ENCODE measurements at regions not wholly inside any gene's neighbourhood (a gene's known extent, or its start where the extent isn't known, plus 50 kb on each side); places are given as distances from the start of the nearest gene placed in this dataset.

DNA sequence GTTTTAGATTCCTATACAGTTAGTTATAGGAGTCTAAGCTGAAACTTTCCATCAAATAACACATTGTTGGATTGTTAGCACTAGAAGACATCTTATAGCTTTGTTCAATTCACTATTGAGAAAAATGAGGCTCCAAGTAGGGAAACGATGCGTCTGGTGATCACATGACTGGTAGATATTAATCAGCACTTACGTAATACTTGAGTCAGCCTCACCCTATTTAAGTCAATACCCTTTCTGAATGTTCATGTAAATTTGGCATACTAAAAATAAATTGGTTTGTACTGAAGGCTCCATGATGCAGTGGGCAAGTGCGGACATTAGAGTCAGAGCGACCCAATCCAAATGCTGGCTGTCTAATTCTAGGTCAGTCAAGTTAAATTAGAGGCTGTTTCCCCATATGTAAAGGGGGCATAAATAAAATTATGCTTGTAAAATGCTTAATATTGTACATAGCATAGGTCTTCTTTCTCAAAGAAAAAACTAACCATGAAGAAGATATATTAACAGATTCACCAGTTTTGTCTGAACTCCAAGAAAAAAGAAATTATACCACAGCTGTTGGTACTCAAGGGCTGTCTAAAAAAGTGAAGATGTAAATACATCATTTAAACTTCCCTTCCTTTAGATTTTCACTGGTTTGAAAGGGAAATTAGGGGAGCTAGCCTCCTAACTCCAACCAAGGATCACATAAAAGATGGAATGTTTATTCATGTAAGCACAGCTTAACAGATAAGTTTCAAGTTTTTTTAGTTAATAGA, 406.6 kb upstream of the TLE4 start:
- DNase-seq = no peak
- H3K36me3 ChIP-seq (replicated peaks; ENCODE audit: control insufficient read depth, insufficient read depth, low read length) = no peaks in the 10 kb centered on the region
- H3K27me3 ChIP-seq (ENCODE audit: control insufficient read depth, insufficient read depth, low read length) = no peaks in the 10 kb centered on the region
- no peak overlapping the region for H3K4me3 ChIP-seq (ENCODE audit: insufficient read depth, low read depth, low read length)

DNA sequence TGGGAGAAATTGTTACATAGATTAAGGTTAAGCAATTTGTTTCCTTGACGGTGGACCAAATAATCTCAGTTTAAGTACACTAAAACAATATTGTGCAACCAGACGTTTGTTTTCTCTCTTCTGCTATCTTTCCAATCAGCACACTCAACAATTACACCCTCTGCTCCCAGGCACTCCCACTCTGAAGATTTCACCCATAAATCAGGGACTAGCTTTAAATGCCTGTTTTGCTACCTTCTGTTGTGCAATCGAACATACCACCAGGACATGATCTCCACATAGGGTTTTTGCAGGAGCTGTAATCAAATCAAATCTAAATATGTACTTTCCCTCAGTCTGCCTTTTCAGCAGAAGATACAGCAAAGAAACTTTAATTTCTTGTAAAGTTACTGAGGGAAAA, 405.8 kb upstream of the TLE4 start:
- Histone ChIP-seq H3K27me3 (ENCODE audit: control insufficient read depth, insufficient read depth, low read length) (no peaks in the 10 kb centered on the region), H3K4me3 (ENCODE audit: insufficient read depth, low read depth, low read length) (no peak overlapping the region), H3K36me3 (replicated peaks; ENCODE audit: control insufficient read depth, insufficient read depth, low read length) (no peaks in the 10 kb centered on the region)
- DNase-seq = no peak

DNA sequence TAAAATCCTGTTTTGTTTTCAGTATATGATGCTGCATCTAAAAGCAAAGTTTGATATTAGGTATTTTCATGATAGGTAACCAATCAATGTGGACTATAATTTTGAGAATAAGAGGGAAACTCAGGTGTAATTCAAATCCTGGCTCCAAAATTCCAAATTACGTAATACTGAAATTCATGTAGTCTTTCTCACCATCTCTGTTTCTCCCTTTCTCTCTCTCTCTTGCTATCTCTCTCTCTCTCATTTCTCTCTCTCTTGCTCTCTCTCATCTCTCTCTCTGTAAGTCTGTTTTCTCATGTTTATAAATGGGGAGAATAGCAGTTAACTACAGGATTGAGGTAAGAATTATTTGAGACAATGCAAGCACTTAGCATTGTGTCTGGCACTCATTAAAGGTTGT, 401.1 kb upstream of the TLE4 start:
- Histone ChIP-seq H3K36me3 (replicated peaks; ENCODE audit: control insufficient read depth, insufficient read depth, low read length) (no peaks in the 10 kb centered on the region), H3K27me3 (ENCODE audit: control insufficient read depth, insufficient read depth, low read length) (no peaks in the 10 kb centered on the region), H3K4me3 (ENCODE audit: insufficient read depth, low read depth, low read length) (no peak overlapping the region)
- no peak for DNase-seq

DNA sequence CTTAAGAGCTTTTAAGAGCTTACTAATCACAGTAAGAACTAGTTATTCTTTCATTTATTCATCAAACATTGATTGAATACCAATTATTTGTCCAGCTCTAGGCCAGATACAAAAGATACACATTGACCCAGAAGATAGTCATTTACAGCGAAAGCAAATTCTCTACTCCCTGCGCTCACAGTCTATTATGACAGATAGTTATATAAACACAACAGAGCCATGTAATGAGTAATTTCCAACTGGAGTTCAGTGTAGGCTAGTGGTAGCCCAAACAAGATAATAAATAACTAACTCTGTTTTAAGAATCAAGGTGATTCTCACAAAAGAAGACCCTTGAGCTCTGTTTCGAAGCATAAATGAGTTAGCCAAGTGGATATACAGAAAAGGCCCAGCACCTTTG, 397.8 kb upstream of the TLE4 start:
- DNase-seq = no peak
- Histone ChIP-seq H3K27me3 (ENCODE audit: control insufficient read depth, insufficient read depth, low read length) (no peaks in the 10 kb centered on the region), H3K4me3 (ENCODE audit: insufficient read depth, low read depth, low read length) (no peak overlapping the region), H3K36me3 (replicated peaks; ENCODE audit: control insufficient read depth, insufficient read depth, low read length) (no peaks in the 10 kb centered on the region)

DNA sequence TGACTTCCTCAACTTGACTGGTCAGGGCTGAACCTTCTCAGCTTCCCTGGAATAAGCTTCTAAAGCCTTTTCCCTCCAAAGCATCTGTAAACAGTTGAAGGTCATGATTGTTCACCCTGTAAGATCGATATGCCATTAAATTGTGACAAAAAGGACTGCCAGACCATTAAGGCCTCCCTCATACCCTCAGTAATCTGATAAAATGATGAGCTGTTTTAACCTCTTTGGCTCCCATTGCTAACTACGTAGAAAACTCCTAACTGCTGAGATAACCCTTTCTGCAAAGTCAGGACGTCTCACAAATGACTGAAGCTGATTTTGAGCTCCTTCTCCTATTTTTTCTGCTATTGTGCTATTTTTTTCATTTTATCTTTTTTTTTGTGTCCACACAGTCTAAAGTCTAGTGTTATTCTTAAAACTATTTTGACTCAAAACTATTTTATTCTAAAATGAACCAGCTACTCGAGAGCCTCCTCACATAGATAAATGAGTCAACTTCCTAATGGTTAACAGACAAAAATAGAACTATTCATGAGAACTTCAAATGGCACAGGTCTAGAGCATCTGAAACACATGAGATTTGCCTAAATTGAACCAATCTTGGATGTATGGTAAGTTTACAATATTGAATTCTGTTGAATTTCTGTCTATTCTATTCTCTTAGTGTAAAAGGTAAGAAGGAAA, 395.6 kb upstream of the TLE4 start:
- H3K36me3 ChIP-seq (replicated peaks; ENCODE audit: control insufficient read depth, insufficient read depth, low read length) = no peaks in the 10 kb centered on the region

DNA sequence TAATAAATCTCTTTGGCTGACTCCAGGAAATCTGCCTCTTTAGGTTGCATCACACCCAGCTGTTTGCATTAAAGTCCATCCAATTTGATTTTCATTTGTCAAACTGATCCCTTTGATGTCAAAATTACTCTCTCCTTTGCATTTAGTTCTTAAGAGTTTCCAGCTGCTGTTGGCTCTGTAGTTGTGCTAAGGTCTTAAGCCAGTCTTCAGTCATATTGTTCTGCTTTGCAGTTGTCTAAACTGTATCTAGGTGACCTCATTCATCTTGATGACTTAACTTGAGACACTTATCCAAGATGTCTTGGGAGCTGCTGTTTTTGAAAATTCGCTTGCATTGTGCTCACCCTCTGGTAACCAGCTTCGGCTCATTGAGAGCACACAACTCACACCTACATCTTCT, 386.9 kb upstream of the TLE4 start:
- Histone ChIP-seq H3K27me3 (ENCODE audit: control insufficient read depth, insufficient read depth, low read length) (no peaks in the 10 kb centered on the region), H3K4me3 (ENCODE audit: insufficient read depth, low read depth, low read length) (no peak overlapping the region), H3K36me3 (replicated peaks; ENCODE audit: control insufficient read depth, insufficient read depth, low read length) (no peaks in the 10 kb centered on the region)
- DNase-seq = no peak

More for the DNA sequence above, 395.6 kb upstream of the TLE4 start:
- no peak for DNase-seq
- Histone ChIP-seq H3K4me3 (ENCODE audit: insufficient read depth, low read depth, low read length) (no peak overlapping the region), H3K27me3 (ENCODE audit: control insufficient read depth, insufficient read depth, low read length) (no peaks in the 10 kb centered on the region)

DNA sequence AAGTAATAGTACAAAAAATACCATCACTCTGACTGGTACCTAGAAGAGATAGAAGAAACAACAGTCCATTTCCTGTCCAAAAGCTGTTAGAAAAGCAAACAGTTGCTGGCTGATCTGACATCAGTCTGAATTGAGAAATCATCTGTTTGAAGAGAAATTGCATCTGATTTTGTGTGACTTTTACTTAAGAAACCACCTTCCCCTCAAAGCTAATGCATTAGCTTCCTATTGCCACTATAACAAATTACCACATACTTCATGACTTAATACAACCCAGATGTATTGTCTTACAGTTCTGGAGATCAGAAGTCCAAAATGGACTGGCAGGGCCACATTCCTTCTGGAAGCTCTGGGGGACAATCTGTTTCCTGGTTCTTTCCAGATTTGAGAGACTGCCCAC, 385.9 kb upstream of the TLE4 start:
- Histone ChIP-seq H3K27me3 (ENCODE audit: control insufficient read depth, insufficient read depth, low read length) (no peaks in the 10 kb centered on the region), H3K4me3 (ENCODE audit: insufficient read depth, low read depth, low read length) (no peak overlapping the region), H3K36me3 (replicated peaks; ENCODE audit: control insufficient read depth, insufficient read depth, low read length) (no peaks in the 10 kb centered on the region)
- no peak for DNase-seq

DNA sequence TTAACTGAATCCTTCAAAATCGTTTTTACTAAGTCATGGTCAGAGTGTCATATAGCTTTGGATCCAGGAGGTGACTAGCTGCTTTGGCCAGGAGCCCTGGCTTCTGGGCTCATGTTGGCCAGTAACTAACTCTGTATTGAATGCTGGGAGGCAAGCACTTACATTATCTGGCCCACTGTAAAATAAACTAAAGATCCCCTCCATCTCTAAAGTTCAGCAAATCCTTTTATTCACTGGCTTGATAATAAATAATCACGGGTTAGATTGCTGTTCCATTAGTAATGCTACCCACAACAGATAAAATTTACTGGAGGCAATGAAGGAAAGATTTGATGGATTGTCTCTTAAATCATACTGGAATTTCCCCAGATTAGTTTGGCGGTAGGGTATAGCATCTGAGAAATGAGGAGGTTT, 382.2 kb upstream of the TLE4 start:
- DNase-seq = no peak
- no peaks in the 10 kb centered on the region for H3K36me3 ChIP-seq (replicated peaks; ENCODE audit: control insufficient read depth, insufficient read depth, low read length)
- no peak overlapping the region for H3K4me3 ChIP-seq (ENCODE audit: insufficient read depth, low read depth, low read length)
- H3K27me3 ChIP-seq (ENCODE audit: control insufficient read depth, insufficient read depth, low read length) = no peaks in the 10 kb centered on the region

DNA sequence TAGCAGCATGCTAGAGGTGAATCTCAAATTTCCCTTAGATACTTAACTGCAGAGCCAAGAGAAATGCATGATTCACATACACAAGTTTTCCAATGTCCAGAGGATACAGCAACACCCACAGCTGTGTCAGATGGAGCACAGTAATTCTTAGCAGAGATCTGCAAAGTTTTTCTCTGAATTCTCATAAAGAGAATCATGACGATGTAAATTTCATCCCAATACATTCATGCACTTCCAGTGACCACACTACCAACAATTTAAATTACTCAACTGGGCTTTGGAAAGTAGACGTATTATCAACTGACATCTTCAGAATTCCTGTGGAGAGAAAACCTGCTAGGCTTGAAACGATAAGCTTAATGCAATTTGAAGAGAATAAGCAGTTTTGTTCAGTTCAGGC, 378.8 kb upstream of the TLE4 start:
- no peak for DNase-seq
- no peak overlapping the region for H3K4me3 ChIP-seq (ENCODE audit: insufficient read depth, low read depth, low read length)
- no peaks in the 10 kb centered on the region for H3K27me3 ChIP-seq (ENCODE audit: control insufficient read depth, insufficient read depth, low read length)
- H3K36me3 ChIP-seq (replicated peaks; ENCODE audit: control insufficient read depth, insufficient read depth, low read length) = no peaks in the 10 kb centered on the region

DNA sequence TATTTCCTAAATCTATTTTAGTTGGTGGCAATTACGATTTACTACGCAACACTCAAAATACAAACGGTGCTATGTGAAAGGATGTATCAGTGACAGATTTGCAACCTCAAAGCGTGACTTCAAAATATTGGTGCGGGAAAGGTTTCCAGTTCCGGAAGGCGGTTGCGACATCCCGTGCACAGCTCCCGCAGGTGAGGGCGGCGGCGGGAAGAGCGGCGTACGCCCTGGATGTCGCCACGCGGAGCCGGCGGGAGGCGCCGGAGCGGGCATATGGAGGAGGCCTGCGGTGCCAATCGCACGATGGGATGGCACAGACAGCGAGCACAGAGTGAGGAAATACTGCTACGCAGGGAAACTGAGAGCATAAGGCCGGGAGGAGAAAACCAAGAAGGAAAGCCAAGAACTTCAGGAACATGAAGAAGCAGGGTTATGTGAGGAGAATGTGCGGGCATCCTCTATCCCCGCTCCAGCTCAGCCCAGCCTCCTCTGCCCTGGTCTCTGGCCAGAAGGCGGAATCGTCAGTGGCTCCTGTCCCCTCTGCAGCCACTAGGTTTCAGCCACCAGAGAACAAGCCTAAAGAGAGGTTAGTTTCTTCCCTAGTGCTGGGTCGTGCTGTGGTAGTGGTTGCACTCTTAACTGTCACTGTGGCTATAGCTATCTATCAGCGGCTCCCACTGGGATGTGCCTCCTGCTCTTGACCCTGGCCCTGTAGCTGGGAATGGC, 378.1 kb upstream of the TLE4 start:
- Histone ChIP-seq H3K36me3 (replicated peaks; ENCODE audit: control insufficient read depth, insufficient read depth, low read length) (no peaks in the 10 kb centered on the region), H3K4me3 (ENCODE audit: insufficient read depth, low read depth, low read length) (no peak overlapping the region), H3K27me3 (ENCODE audit: control insufficient read depth, insufficient read depth, low read length) (no peaks in the 10 kb centered on the region)
- DNase-seq = peak; percentile 19

DNA sequence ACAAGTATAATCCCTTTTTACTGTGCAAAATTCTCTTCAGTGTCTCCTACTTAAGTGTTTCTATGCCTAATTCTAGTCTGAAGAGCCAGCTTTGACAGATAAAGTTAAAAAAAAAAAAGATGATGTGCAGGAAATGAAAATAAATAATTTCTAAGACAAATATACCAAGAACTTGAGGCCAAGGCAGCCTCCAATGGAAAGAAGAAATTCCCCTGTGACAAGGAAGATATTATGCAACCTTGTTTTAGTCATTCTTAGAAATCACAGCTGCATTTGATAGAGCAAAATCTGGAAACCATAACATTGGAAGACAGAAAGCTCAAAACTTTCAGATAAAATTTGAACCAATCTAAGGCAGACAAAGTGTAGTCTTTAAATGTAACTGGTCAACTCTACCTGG, 375.9 kb upstream of the TLE4 start:
- H3K36me3 ChIP-seq (replicated peaks; ENCODE audit: control insufficient read depth, insufficient read depth, low read length) = no peaks in the 10 kb centered on the region
- no peaks in the 10 kb centered on the region for H3K27me3 ChIP-seq (ENCODE audit: control insufficient read depth, insufficient read depth, low read length)
- no peak overlapping the region for H3K4me3 ChIP-seq (ENCODE audit: insufficient read depth, low read depth, low read length)
- no peak for DNase-seq

DNA sequence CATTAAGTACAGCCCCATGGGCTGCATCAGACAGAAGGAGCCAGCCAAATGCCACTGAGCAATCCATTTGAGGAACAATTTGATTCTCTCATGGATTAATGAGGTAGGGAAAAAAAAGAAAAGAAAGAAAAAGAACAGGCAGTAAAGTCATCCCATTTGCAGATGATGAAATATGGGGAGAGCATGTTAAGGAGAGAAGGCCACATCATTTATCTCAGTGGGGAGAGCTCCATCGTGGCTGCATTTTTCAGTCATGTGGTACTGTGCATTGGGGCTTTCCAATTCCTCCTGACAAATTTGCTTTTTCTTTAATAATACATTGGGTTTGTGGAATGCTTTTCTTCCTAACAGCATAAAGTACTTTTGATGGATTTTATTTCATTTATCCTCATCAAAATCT, 375.2 kb upstream of the TLE4 start:
- no peaks in the 10 kb centered on the region for H3K27me3 ChIP-seq (ENCODE audit: control insufficient read depth, insufficient read depth, low read length)
- no peak for DNase-seq

DNA sequence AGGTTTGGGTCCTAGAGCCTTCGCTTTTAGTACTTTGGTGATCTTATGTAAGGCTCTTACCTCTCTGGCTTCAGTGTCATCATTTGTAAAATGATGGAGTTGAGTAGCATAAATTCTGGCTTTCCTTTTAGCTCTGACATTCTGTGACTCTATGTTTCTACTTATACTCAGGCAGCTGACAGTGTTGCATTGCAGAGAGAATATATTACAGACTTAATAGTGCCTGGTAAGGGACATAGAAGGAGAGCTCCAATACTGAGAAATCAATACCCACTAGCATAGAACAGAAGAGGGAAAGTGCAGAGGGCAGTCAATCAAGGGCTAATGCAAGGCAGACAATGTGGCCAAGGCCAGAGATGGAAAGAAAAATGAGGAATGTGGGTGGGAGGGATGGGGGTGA, 371.4 kb upstream of the TLE4 start:
- DNase-seq = no peak
- Histone ChIP-seq H3K36me3 (replicated peaks; ENCODE audit: control insufficient read depth, insufficient read depth, low read length) (no peaks in the 10 kb centered on the region), H3K4me3 (ENCODE audit: insufficient read depth, low read depth, low read length) (no peak overlapping the region), H3K27me3 (ENCODE audit: control insufficient read depth, insufficient read depth, low read length) (no peaks in the 10 kb centered on the region)

More for the DNA sequence above, 375.2 kb upstream of the TLE4 start:
- no peaks in the 10 kb centered on the region for H3K36me3 ChIP-seq (replicated peaks; ENCODE audit: control insufficient read depth, insufficient read depth, low read length)
- no peak overlapping the region for H3K4me3 ChIP-seq (ENCODE audit: insufficient read depth, low read depth, low read length)

DNA sequence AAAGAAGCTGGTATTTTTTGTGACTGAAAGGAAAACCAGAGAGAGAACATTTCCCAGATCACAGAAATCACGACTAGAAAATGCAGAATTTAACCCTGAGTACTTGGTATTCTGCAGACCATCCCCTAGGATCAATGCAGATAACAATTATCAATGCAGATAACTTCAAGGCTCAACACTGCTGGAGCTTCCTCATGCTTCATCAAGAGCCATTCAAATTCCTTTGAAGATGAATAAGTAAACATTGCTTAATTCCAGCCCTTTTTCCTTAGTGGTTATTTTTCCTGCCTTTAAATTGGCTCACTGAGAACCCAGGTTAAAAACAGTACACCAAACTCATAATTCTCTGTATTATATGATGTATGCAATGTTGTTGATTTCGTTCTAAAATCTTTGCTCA, 370.1 kb upstream of the TLE4 start:
- Histone ChIP-seq H3K4me3 (ENCODE audit: insufficient read depth, low read depth, low read length) (no peak overlapping the region), H3K36me3 (replicated peaks; ENCODE audit: control insufficient read depth, insufficient read depth, low read length) (no peaks in the 10 kb centered on the region), H3K27me3 (ENCODE audit: control insufficient read depth, insufficient read depth, low read length) (no peaks in the 10 kb centered on the region)
- no peak for DNase-seq

DNA sequence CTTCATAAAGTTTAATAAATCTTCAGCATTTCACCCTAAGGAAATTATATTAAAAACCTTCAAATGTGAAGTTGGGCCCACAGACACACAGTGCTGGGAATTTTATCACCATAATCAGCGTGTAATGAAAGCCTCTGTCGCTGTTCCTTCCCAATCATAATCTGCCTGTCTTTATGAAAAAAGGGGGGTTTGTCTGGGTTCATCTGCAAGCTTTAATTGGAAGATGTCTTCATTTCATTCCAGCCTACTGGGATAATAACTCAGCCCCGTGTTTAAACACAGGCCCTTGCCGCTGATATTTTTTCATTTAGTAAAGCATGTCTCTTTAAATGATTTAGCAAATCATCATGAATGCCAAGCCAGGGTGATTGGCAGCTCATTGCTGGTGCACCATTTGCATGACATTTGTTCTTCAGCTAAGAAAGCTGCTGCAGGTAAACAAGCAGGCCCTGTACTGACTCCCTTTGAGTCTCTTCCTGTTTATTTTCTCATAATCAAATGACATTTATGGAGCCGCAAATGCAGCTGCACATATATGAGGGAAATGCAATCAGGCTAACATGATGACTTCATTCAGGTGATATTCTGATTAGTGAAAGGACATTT, 362.9 kb upstream of the TLE4 start:
- no peaks in the 10 kb centered on the region for H3K27me3 ChIP-seq (ENCODE audit: control insufficient read depth, insufficient read depth, low read length)
- H3K4me3 ChIP-seq (ENCODE audit: insufficient read depth, low read depth, low read length) = no peak overlapping the region
- DNase-seq = peak; percentile 8
- H3K36me3 ChIP-seq (replicated peaks; ENCODE audit: control insufficient read depth, insufficient read depth, low read length) = no peaks in the 10 kb centered on the region
